Liver (tissue), 8 donors: ENCODE measurements at regions not wholly inside any gene's neighbourhood (a gene's known extent, or its start where the extent isn't known, plus 50 kb on each side); places are given as distances from the start of the nearest gene placed in this dataset.

Experiments
- DNase-seq: peaks from one replicate; pipeline ENCODE4 v3.0.0-alpha.2; 2017; ENCODE audit warnings: low spot score
- H3K27ac ChIP-seq, 2 donors: one replicate each; pipeline ENCODE4 v1.7.0; 2013; ENCODE audit warnings: inconsistent platforms in 2 of 2, low read length in 2 of 2, control low read depth in 1 of 2, low read depth in 1 of 2, mild to moderate bottlenecking in 1 of 2
- H3K27me3 ChIP-seq, 4 donors: one replicate each; pipeline versions ENCODE4 v1.6.1 to v1.7.0; 2013; ENCODE audit warnings: low read length in 3 of 4, inconsistent platforms in 1 of 4, mild to moderate bottlenecking in 1 of 4, moderate library complexity in 1 of 4; ENCODE audit not compliant: control insufficient read depth in 4 of 4, insufficient read depth in 4 of 4
- H3K36me3 ChIP-seq, 4 donors: one replicate each; pipeline versions ENCODE4 v1.6.1 to v1.7.0; 2013; ENCODE audit warnings: low read length in 3 of 4, mild to moderate bottlenecking in 3 of 4, low read depth in 1 of 4, moderate library complexity in 1 of 4; ENCODE audit not compliant: control insufficient read depth in 4 of 4, insufficient read depth in 3 of 4
- H3K4me1 ChIP-seq, 4 donors: one replicate each; pipeline versions ENCODE4 v1.6.1 to v1.7.0; 2013; ENCODE audit warnings: low read length in 3 of 4, mild to moderate bottlenecking in 3 of 4, moderate library complexity in 1 of 4; ENCODE audit not compliant: control insufficient read depth in 4 of 4, insufficient read depth in 4 of 4
- H3K4me3 ChIP-seq, 3 donors: one replicate each; pipeline versions ENCODE4 v1.6.1 to v1.7.0; 2013; ENCODE audit warnings: low read length in 3 of 3, control low read depth in 1 of 3, low read depth in 1 of 3, mild to moderate bottlenecking in 1 of 3
- H3K9ac ChIP-seq, 2 donors: one replicate each; pipeline ENCODE4 v1.7.0; 2013; ENCODE audit warnings: low read length in 2 of 2, mild to moderate bottlenecking in 2 of 2, moderate library complexity in 2 of 2, control low read depth in 1 of 2, low read depth in 1 of 2
- H3K9me3 ChIP-seq, 4 donors: one replicate each; pipeline versions ENCODE4 v1.6.1 to v1.7.0; 2013; ENCODE audit warnings: low read length in 3 of 4; ENCODE audit not compliant: control insufficient read depth in 4 of 4
- ATF3 ChIP-seq: IDR thresholded peaks from 2 replicates; pipeline ENCODE4 v1.6.1; 2016; ENCODE audit warnings: antibody characterized with exemption
- EGR1 ChIP-seq, 2 donors: IDR thresholded peaks; 2 replicates each; pipeline ENCODE4 v1.6.1; 2016 to 2018; ENCODE audit warnings: antibody characterized with exemption in 2 of 2, low read depth in 2 of 2
- FOXA1 ChIP-seq: IDR thresholded peaks from 2 replicates; pipeline ENCODE4 v1.6.1; 2016; ENCODE audit warnings: antibody characterized with exemption
- FOXA2 ChIP-seq: IDR thresholded peaks from 2 replicates; pipeline ENCODE4 v1.6.1; 2016; ENCODE audit warnings: antibody characterized with exemption
- GABPA ChIP-seq, 2 donors: IDR thresholded peaks in 1 of 2; conservative IDR thresholded peaks in 1 of 2; 2 replicates each; pipeline ENCODE4 v1.6.1; 2016; ENCODE audit warnings: antibody characterized with exemption in 2 of 2, mild to moderate bottlenecking in 1 of 2, moderate library complexity in 1 of 2
- HNF4A ChIP-seq, 2 donors: conservative IDR thresholded peaks; 2 replicates each; pipeline ENCODE4 v1.6.1; 2016; ENCODE audit warnings: antibody characterized with exemption in 2 of 2, mild to moderate bottlenecking in 2 of 2
- HNF4G ChIP-seq: IDR thresholded peaks from 2 replicates; pipeline ENCODE4 v1.6.1; 2016; ENCODE audit warnings: antibody characterized with exemption
- JUND ChIP-seq, 2 donors: IDR thresholded peaks; 2 replicates each; pipeline ENCODE4 v1.6.1; 2016; ENCODE audit warnings: antibody characterized with exemption in 2 of 2
- MAX ChIP-seq: IDR thresholded peaks from 2 replicates; pipeline ENCODE4 v1.6.1; 2016; ENCODE audit warnings: antibody characterized with exemption
- NR2F2 ChIP-seq: IDR thresholded peaks from 2 replicates; pipeline ENCODE4 v1.6.1; 2016; ENCODE audit warnings: antibody characterized with exemption
- RAD21 ChIP-seq, 2 donors: IDR thresholded peaks; 2 replicates each; pipeline ENCODE4 v1.6.1; 2016; ENCODE audit warnings: antibody characterized with exemption in 2 of 2, mild to moderate bottlenecking in 2 of 2
- REST ChIP-seq: IDR thresholded peaks from 2 replicates; pipeline ENCODE4 v1.6.1; 2016; ENCODE audit warnings: antibody characterized with exemption, mild to moderate bottlenecking
- RXRA ChIP-seq, 2 donors: IDR thresholded peaks; 2 replicates each; pipeline ENCODE4 v1.6.1; 2017 to 2018; ENCODE audit warnings: antibody characterized with exemption in 2 of 2, mild to moderate bottlenecking in 1 of 2
- SP1 ChIP-seq: IDR thresholded peaks from 2 replicates; pipeline ENCODE4 v1.6.1; 2018; ENCODE audit warnings: antibody characterized with exemption, mild to moderate bottlenecking
- TAF1 ChIP-seq: conservative IDR thresholded peaks from 2 replicates; pipeline ENCODE4 v1.6.1; 2016; ENCODE audit warnings: antibody characterized with exemption, mild to moderate bottlenecking
- YY1 ChIP-seq: IDR thresholded peaks from 2 replicates; pipeline ENCODE4 v1.6.1; 2016; ENCODE audit warnings: antibody characterized with exemption, mild to moderate bottlenecking
- WGBS: extraction: QIAGEN DNeasy Blood & Tissue Kit; methylation state at CpG from one replicate; pipeline ENCODE4 v1.1.7; 2013; 5-methylcytosine and 5-hydroxymethylcytosine counted together
- TF ChIP-seq, protein P1 (sequence below): fragments of 150-350 bp; IDR thresholded peaks from 2 replicates; pipeline ENCODE4 v1.5.1; 2017; ENCODE audit warnings: improper control_type of control experiment, low read depth, low read length; ENCODE audit not compliant: missing input control
- TF ChIP-seq, protein P2 (sequence below): IDR thresholded peaks from 2 replicates; pipeline ENCODE4 v1.6.1; 2016; ENCODE audit warnings: antibody characterized with exemption
- donor health status: healthy.
- donor health status: healthy.
- donor health status: healthy.
- donor health status: healthy.
- donor health status: healthy.

DNA sequence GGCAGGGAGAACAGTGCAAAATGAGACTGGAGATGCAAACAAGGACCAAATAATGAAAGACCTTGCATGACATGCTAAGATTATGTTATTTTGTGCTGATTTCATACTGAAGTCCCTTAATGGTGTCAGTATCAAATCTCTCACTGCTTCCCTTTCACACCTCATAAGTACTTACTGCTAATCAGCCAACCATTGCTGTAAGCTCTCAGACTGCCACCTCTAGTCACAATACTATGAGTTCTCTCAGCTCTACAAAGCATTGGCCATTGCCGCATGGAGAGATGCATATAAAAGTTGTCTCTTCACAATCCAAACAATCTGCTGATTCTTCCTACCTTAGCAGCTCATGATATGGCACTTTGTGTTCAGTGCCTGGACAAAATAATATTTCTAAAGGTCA is 375.4 kb downstream of the LTN1 start:
- 99% methylated on average over 1 of the region's 1 CpG for WGBS
- no peak overlapping the region for H3K27ac ChIP-seq
- no peaks in the 10 kb centered on the region for H3K27me3 ChIP-seq
- TF ChIP-seq EGR1 (IDR thresholded peaks at IDR 0.05; ENCODE audit: low read depth in 2 of 2) = no peak
- no peak for TF ChIP-seq TAF1
- TF ChIP-seq NR2F2 = no peak
- no peak for TF ChIP-seq HNF4G
- TF ChIP-seq FOXA1 = no peak
- no peak for TF ChIP-seq GABPA (IDR thresholded peaks at IDR 0.05 in 1 of 2, conservative IDR thresholded peaks at IDR 0.05 in 1 of 2)
- TF ChIP-seq MAX = no peak
- TF ChIP-seq RXRA (IDR thresholded peaks at IDR 0.05) = no peak
- no peak for TF ChIP-seq HNF4A (conservative IDR thresholded peaks at IDR 0.05)
- no peak for TF ChIP-seq JUND (IDR thresholded peaks at IDR 0.05)
- TF ChIP-seq, protein P1, sequence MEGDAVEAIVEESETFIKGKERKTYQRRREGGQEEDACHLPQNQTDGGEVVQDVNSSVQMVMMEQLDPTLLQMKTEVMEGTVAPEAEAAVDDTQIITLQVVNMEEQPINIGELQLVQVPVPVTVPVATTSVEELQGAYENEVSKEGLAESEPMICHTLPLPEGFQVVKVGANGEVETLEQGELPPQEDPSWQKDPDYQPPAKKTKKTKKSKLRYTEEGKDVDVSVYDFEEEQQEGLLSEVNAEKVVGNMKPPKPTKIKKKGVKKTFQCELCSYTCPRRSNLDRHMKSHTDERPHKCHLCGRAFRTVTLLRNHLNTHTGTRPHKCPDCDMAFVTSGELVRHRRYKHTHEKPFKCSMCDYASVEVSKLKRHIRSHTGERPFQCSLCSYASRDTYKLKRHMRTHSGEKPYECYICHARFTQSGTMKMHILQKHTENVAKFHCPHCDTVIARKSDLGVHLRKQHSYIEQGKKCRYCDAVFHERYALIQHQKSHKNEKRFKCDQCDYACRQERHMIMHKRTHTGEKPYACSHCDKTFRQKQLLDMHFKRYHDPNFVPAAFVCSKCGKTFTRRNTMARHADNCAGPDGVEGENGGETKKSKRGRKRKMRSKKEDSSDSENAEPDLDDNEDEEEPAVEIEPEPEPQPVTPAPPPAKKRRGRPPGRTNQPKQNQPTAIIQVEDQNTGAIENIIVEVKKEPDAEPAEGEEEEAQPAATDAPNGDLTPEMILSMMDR = no peak
- TF ChIP-seq, protein P2, sequence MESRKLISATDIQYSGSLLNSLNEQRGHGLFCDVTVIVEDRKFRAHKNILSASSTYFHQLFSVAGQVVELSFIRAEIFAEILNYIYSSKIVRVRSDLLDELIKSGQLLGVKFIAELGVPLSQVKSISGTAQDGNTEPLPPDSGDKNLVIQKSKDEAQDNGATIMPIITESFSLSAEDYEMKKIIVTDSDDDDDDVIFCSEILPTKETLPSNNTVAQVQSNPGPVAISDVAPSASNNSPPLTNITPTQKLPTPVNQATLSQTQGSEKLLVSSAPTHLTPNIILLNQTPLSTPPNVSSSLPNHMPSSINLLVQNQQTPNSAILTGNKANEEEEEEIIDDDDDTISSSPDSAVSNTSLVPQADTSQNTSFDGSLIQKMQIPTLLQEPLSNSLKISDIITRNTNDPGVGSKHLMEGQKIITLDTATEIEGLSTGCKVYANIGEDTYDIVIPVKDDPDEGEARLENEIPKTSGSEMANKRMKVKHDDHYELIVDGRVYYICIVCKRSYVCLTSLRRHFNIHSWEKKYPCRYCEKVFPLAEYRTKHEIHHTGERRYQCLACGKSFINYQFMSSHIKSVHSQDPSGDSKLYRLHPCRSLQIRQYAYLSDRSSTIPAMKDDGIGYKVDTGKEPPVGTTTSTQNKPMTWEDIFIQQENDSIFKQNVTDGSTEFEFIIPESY = no peak
- TF ChIP-seq SP1 = no peak
- no peak for TF ChIP-seq RAD21 (IDR thresholded peaks at IDR 0.05)
- no peak for TF ChIP-seq REST
- no peak for TF ChIP-seq YY1
- TF ChIP-seq FOXA2 = no peak
- no peak for TF ChIP-seq ATF3
- no peaks in the 10 kb centered on the region for H3K4me1 ChIP-seq
- H3K4me3 ChIP-seq = no peak overlapping the region
- H3K36me3 ChIP-seq = no peaks in the 10 kb centered on the region
- no peak overlapping the region for H3K9ac ChIP-seq
- no peak for DNase-seq
- H3K9me3 ChIP-seq = no peaks in the 10 kb centered on the region

DNA sequence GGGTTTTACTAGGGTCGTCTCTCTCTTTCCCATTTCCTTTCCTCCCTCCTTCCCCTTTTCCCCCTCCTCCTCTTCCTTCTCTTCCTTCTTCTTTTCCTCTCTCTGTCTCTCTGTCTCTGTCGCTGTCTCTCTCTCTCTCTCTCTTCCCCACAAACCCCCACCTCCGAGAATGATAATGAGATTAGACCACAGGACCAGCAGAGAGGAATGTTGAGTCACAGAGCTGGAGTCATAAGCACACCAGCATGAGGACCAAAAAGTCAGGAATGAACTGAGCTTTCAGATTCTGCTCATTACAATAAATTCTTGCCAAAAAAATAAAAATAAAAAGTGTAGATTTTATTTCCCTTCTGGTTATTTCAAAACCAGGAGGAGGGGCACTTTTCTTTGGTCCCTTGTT is 377.4 kb downstream of the LTN1 start:
- H3K36me3 ChIP-seq = no peaks in the 10 kb centered on the region
- DNase-seq = no peak
- H3K4me1 ChIP-seq = no peaks in the 10 kb centered on the region
- H3K9ac ChIP-seq = no peak overlapping the region
- no peak overlapping the region for H3K4me3 ChIP-seq
- WGBS = 78% methylated on average over 3 of the region's 3 CpGs
- no peak overlapping the region for H3K27ac ChIP-seq
- H3K9me3 ChIP-seq = no peaks in the 10 kb centered on the region
- no peaks in the 10 kb centered on the region for H3K27me3 ChIP-seq
- TF ChIP-seq YY1 = no peak
- no peak for TF ChIP-seq FOXA1
- TF ChIP-seq SP1 = no peak
- TF ChIP-seq HNF4A (conservative IDR thresholded peaks at IDR 0.05) = no peak
- no peak for TF ChIP-seq RAD21 (IDR thresholded peaks at IDR 0.05)
- no peak for TF ChIP-seq RXRA (IDR thresholded peaks at IDR 0.05)
- TF ChIP-seq, protein P2 = no peak
- TF ChIP-seq JUND (IDR thresholded peaks at IDR 0.05) = no peak
- no peak for TF ChIP-seq MAX
- TF ChIP-seq TAF1 = no peak
- TF ChIP-seq ATF3 = no peak
- TF ChIP-seq REST = no peak
- no peak for TF ChIP-seq HNF4G
